ENCODE measurements at regions not wholly inside any gene's neighbourhood (a gene's known extent, or its start where the extent isn't known, plus 50 kb on each side); places are given as distances from the start of the nearest gene placed in this dataset.
"Not testable (repeated sequence)": the region's sequence is repeated elsewhere in the genome, so short reads cannot be mapped to it uniquely, and the experiment has no call there.

- no peak for DNase-seq
Measured at GRCh38 chr6:37580176-37580955, 80.7 kb upstream of the CCDC167 start.

- DNase-seq = no peak
Measured at GRCh38 chr6:37579444-37580067, 79.9 kb upstream of the CCDC167 start.

- DNase-seq = no peak
Measured at GRCh38 chr6:37578104-37578503, 78.4 kb upstream of the CCDC167 start.

GRCh38 chr6:37576336-37576737 is 76.6 kb upstream of the CCDC167 start:
- no peak for DNase-seq

GRCh38 chr6:37575221-37575620 is 75.5 kb upstream of the CCDC167 start:
- DNase-seq = no peak

- DNase-seq = no peak
Measured at GRCh38 chr6:37572334-37572733, 72.6 kb upstream of the CCDC167 start.

GRCh38 chr6:37570482-37571133 is 70.9 kb upstream of the CCDC167 start:
- no peak for DNase-seq

- no peak for DNase-seq
Measured at GRCh38 chr6:37569743-37570481, 70.2 kb upstream of the CCDC167 start.

GRCh38 chr6:37569317-37569716 is 69.6 kb upstream of the CCDC167 start:
- no peak for DNase-seq

- DNase-seq = no peak
Measured at GRCh38 chr6:37566950-37567349, 67.3 kb upstream of the CCDC167 start.

GRCh38 chr6:37566111-37566949 is 66.6 kb upstream of the CCDC167 start:
- peak; percentile 5 for DNase-seq

- peak; percentile 42 for DNase-seq
Measured at GRCh38 chr6:37565267-37566110, 65.8 kb upstream of the CCDC167 start.

- DNase-seq = not testable (repeated sequence)
Measured at GRCh38 chr6:37562926-37563288, 63.2 kb upstream of the CCDC167 start.

GRCh38 chr6:37561361-37561760 is 61.7 kb upstream of the CCDC167 start:
- DNase-seq = no peak

GRCh38 chr6:37560737-37561103 is 61.0 kb upstream of the CCDC167 start:
- DNase-seq = no peak

GRCh38 chr6:37559501-37559900 is 59.8 kb upstream of the CCDC167 start:
- DNase-seq = no peak

- no peak for DNase-seq
Measured at GRCh38 chr6:37559050-37559449, 59.4 kb upstream of the CCDC167 start.

- no peak for DNase-seq
Measured at GRCh38 chr6:37558646-37559045, 59.0 kb upstream of the CCDC167 start.

- no peak for DNase-seq
Measured at GRCh38 chr6:37558168-37558567, 58.5 kb upstream of the CCDC167 start.

- no peak for DNase-seq
Measured at GRCh38 chr6:37557645-37558114, 58.0 kb upstream of the CCDC167 start.

GRCh38 chr6:37556881-37557644 is 57.4 kb upstream of the CCDC167 start:
- no peak for DNase-seq

Measured in NCI-H1417 treated with DMSO at 0.1 percent for 48 hours (cell line).